Keratinocyte (primary cell): ENCODE measurements at regions not wholly inside any gene's neighbourhood (a gene's known extent, or its start where the extent isn't known, plus 50 kb on each side); places are given as distances from the start of the nearest gene placed in this dataset.

Source experiments
- DNase-seq: peaks from one replicate; pipeline ENCODE4 v3.0.0-alpha.2; 2011; ENCODE audit warnings: low read depth, missing footprints, low spot score
- FAIRE-seq: peaks from 2 replicates; lab custom pipeline; 2011; peaks lifted over from hg19 to GRCh38; lab: Jason Lieb, UNC
- H2AFZ ChIP-seq: 2 replicates; pipeline ENCODE4 v1.6.0; 2012; ENCODE audit warnings: low read length, control low read depth, inconsistent platforms; ENCODE audit not compliant: control insufficient read depth
- H3K27ac ChIP-seq: 2 replicates; pipeline ENCODE4 v1.5.1; 2011; ENCODE audit warnings: low read length; ENCODE audit not compliant: control insufficient read depth, insufficient read depth
- H3K27me3 ChIP-seq: 3 replicates; pipeline ENCODE4 v1.6.0; 2011; ENCODE audit warnings: low read length; ENCODE audit not compliant: control insufficient read depth, insufficient read depth; ENCODE audit errors: extremely low read depth
- H3K36me3 ChIP-seq, 2 experiments: 2 replicates in 1 of 2; 3 replicates in 1 of 2; pipeline ENCODE4 v1.5.1; 2011; ENCODE audit warnings: low read length in 2 of 2, mild to moderate bottlenecking in 1 of 2; ENCODE audit not compliant: control insufficient read depth in 2 of 2, insufficient read depth in 2 of 2; ENCODE audit errors: extremely low read depth in 1 of 2
- H3K4me1 ChIP-seq: 3 replicates; pipeline ENCODE4 v1.5.1; 2011; ENCODE audit warnings: low read length; ENCODE audit not compliant: control insufficient read depth, insufficient read depth; ENCODE audit errors: extremely low read depth
- H3K4me2 ChIP-seq: 3 replicates; pipeline ENCODE4 v1.6.0; 2011; ENCODE audit warnings: low read depth, low read length; ENCODE audit not compliant: control insufficient read depth, insufficient read depth; ENCODE audit errors: extremely low read depth
- H3K4me3 ChIP-seq, 3 experiments: fragments of 200-600 bp in 1 of 3; sonication (generic) in 1 of 3; 2 replicates in 2 of 3; 3 replicates in 1 of 3; pipeline ENCODE4 v1.5.1; 2011 to 2016; ENCODE audit warnings: low read length in 3 of 3, mild to moderate bottlenecking in 3 of 3, control low read depth in 2 of 3, inconsistent platforms in 1 of 3, low read depth in 1 of 3, mixed read lengths in 1 of 3, mixed run types in 1 of 3, moderate library complexity in 1 of 3; ENCODE audit not compliant: control insufficient read depth in 2 of 3, insufficient read depth in 2 of 3; ENCODE audit errors: extremely low read depth in 1 of 3
- H3K79me2 ChIP-seq: 2 replicates; pipeline ENCODE4 v1.6.0; 2012; ENCODE audit warnings: low read length; ENCODE audit not compliant: control insufficient read depth, insufficient read depth
- H3K9ac ChIP-seq: 3 replicates; pipeline ENCODE4 v1.6.0; 2011; ENCODE audit warnings: low read length; ENCODE audit not compliant: control insufficient read depth, insufficient read depth; ENCODE audit errors: extremely low read depth
- H3K9me1 ChIP-seq: 3 replicates; pipeline ENCODE4 v1.6.0; 2011; ENCODE audit warnings: low read length; ENCODE audit not compliant: control insufficient read depth, insufficient read depth; ENCODE audit errors: extremely low read depth
- H3K9me3 ChIP-seq: 2 replicates; pipeline ENCODE4 v1.5.1; 2012; ENCODE audit warnings: low read depth, low read length; ENCODE audit not compliant: control insufficient read depth
- H4K20me1 ChIP-seq: 3 replicates; pipeline ENCODE4 v1.6.0; 2011; ENCODE audit warnings: low read length; ENCODE audit not compliant: control insufficient read depth, insufficient read depth; ENCODE audit errors: extremely low read depth
- CTCF ChIP-seq, 3 experiments: IDR thresholded peaks in 1 of 3; conservative IDR thresholded peaks in 1 of 3; optimal IDR thresholded peaks in 1 of 3; 2 replicates in 2 of 3; 3 replicates in 1 of 3; pipeline versions ENCODE3 to v1.5.1; 2011; ENCODE audit warnings: low read length in 3 of 3, mild to moderate bottlenecking in 3 of 3, moderate library complexity in 2 of 3, control low read depth in 1 of 3, inconsistent platforms in 1 of 3; ENCODE audit not compliant: insufficient read depth in 2 of 3; ENCODE audit errors: extremely low read depth in 1 of 3
- EZH2 ChIP-seq: IDR thresholded peaks from one replicate; pipeline ENCODE4 v1.6.1; 2012; ENCODE audit warnings: inconsistent platforms, mild to moderate bottlenecking, low read length, moderate library complexity
- dilution Hi-C: fragments of 300-500 bp; cut with MboI; formaldehyde crosslinking; loops from one replicate; pipeline ENCODE4 v1.7.0; 2020; ENCODE audit warnings: low sequenced_read_pairs; ENCODE audit not compliant: extremely low pct_ligation_motif_present

DNA sequence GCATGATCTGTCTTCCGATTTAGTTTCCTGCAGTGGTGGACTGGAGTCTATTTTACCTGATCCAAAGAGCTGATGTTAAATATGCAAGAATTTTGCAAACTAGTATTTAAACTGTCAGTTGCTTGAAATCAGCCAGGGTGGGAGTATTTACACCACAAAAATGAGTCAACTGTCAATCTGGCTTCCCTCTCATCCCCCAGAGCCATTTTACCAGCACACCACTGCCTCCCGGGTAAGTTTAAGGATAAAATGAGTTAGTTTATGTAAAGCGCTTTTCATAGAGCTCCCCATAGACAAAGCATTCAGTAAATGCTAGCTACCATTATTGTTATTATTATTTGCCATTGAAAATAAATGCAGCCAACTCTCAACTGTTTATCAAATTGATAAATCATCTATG lies 106.3 kb upstream of the FRMD6 start:
- H3K27ac ChIP-seq = peak overlapping the region; percentile 91

GRCh38 chr14:51546099-51546498 lies 105.6 kb upstream of the FRMD6 start:
- peak overlapping the region; percentile 52 for H3K4me2 ChIP-seq
- H3K4me1 ChIP-seq = peaks cover 64% of the 10 kb centered on the region
- H4K20me1 ChIP-seq = no peaks in the 10 kb centered on the region
- H3K9me1 ChIP-seq = no peaks in the 10 kb centered on the region
- H3K9ac ChIP-seq = peak overlapping the region; percentile 68
- H2AFZ ChIP-seq = no peak overlapping the region
- no peaks in the 10 kb centered on the region for H3K9me3 ChIP-seq
- TF ChIP-seq EZH2 (no peak), CTCF (optimal IDR thresholded peaks at IDR 0.05 in 1 of 3, IDR thresholded peaks at IDR 0.05 in 1 of 3, conservative IDR thresholded peaks at IDR 0.05 in 1 of 3; ENCODE audit: extremely low read depth in 1 of 3, insufficient read depth in 2 of 3, low read length in 3 of 3) (no peak)
- no peaks in the 10 kb centered on the region for H3K27me3 ChIP-seq
- DNase-seq (no peak), FAIRE-seq (no peak)
- H3K79me2 ChIP-seq = peaks cover 69% of the 10 kb centered on the region
- peaks cover 0 to 9% of the 10 kb centered on the region in 2 experiments for H3K36me3 ChIP-seq
- peak overlapping the region; percentile 91 for H3K27ac ChIP-seq
- dilution Hi-C loops = no loop called here
- H3K4me3 ChIP-seq = no peak overlapping the region

More for the DNA sequence above, 106.3 kb upstream of the FRMD6 start:
- dilution Hi-C loops = no loop called here
- no peak for DNase-seq
- Histone ChIP-seq H3K79me2 (peaks cover 67% of the 10 kb centered on the region), H3K27me3 (no peaks in the 10 kb centered on the region), H3K9ac (peak overlapping the region; percentile 68), H3K9me3 (no peaks in the 10 kb centered on the region), H4K20me1 (no peaks in the 10 kb centered on the region), H2AFZ (no peak overlapping the region), H3K36me3 (peaks cover 0 to 9% of the 10 kb centered on the region in 2 experiments), H3K4me2 (peak overlapping the region; percentile 85), H3K9me1 (no peaks in the 10 kb centered on the region), H3K4me3 (peak overlapping the region in 2 of 3 experiments; percentile 24 to 45), H3K4me1 (peaks cover 65% of the 10 kb centered on the region)
- peak; percentile 85 for FAIRE-seq
- TF ChIP-seq EZH2 (no peak), CTCF (optimal IDR thresholded peaks at IDR 0.05 in 1 of 3, IDR thresholded peaks at IDR 0.05 in 1 of 3, conservative IDR thresholded peaks at IDR 0.05 in 1 of 3; ENCODE audit: extremely low read depth in 1 of 3, insufficient read depth in 2 of 3, low read length in 3 of 3) (no peak)
